Colonic mucosa (tissue), 4 donors: ENCODE measurements at regions not wholly inside any gene's neighbourhood (a gene's known extent, or its start where the extent isn't known, plus 50 kb on each side); places are given as distances from the start of the nearest gene placed in this dataset.
A peak's percentile ranks its signal among the peaks of the same experiment; 100 is the strongest.

Experiments used
- DNase-seq: peaks from one replicate; pipeline ENCODE4 v3.0.0-alpha.2; 2020
- H3K27ac ChIP-seq: fragments of 200-600 bp; one replicate; pipeline ENCODE4 v1.8.0; 2021
- H3K27me3 ChIP-seq: fragments of 200-600 bp; one replicate; pipeline ENCODE4 v1.8.0; 2021
- H3K36me3 ChIP-seq: fragments of 200-600 bp; one replicate; pipeline ENCODE4 v1.8.0; 2021
- H3K4me1 ChIP-seq: fragments of 200-600 bp; one replicate; pipeline ENCODE4 v1.8.0; 2021; ENCODE audit warnings: mild to moderate bottlenecking
- H3K4me3 ChIP-seq: fragments of 200-600 bp; one replicate; pipeline ENCODE4 v1.8.0; 2021
- H3K9ac ChIP-seq, 2 donors: one replicate each; pipeline ENCODE4 v1.7.0; 2013; ENCODE audit warnings: control low read depth in 2 of 2, low read depth in 2 of 2, low read length in 2 of 2
- H3K9me3 ChIP-seq: fragments of 200-600 bp; one replicate; pipeline ENCODE4 v1.8.0; 2021
- intact Hi-C: fragments of 100-400 bp; cut with DNase I; formaldehyde crosslinking; loops from one replicate; pipeline ENCODE4 v1.14.1; 2022
- TF ChIP-seq, protein P1 (sequence below): fragments of 200-600 bp; IDR thresholded peaks from one replicate; pipeline ENCODE4 v1.8.0; 2022; ENCODE audit warnings: antibody characterized with exemption, mild to moderate bottlenecking
- donor health status: healthy.
- donor health status: DM: no; HTN: no; CAD: no.
- donor health status: DM: no; HTN: no; CAD: no.

DNA sequence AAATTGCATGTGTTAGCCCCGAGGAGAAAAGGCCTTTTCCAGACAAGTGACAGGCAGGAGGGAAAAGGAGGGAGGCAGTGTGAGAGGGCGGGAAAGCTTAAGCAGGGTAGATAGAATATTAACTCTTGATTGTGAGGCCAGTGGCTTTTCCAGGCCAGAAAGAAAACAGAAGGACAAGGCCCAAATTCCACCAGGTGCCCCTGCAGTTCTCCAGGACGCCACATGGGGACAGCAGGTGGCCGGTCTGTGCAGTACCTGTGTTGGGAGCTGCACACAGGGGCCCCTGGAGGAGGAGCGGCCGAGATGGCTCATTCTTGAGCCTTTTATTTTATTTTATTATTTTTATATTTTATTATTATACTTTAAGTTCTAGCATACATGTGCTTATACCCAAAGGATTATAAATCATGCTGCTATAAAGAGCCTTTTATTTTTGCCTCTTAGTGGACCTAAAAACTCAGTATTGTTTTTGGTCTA is 141.3 kb upstream of the KLF14 start:
- H3K27me3 ChIP-seq = no peaks in the 10 kb centered on the region
- no peak overlapping the region for H3K27ac ChIP-seq
- peak; percentile 70 for DNase-seq
- no peaks in the 10 kb centered on the region for H3K9me3 ChIP-seq
- TF ChIP-seq, protein P1, sequence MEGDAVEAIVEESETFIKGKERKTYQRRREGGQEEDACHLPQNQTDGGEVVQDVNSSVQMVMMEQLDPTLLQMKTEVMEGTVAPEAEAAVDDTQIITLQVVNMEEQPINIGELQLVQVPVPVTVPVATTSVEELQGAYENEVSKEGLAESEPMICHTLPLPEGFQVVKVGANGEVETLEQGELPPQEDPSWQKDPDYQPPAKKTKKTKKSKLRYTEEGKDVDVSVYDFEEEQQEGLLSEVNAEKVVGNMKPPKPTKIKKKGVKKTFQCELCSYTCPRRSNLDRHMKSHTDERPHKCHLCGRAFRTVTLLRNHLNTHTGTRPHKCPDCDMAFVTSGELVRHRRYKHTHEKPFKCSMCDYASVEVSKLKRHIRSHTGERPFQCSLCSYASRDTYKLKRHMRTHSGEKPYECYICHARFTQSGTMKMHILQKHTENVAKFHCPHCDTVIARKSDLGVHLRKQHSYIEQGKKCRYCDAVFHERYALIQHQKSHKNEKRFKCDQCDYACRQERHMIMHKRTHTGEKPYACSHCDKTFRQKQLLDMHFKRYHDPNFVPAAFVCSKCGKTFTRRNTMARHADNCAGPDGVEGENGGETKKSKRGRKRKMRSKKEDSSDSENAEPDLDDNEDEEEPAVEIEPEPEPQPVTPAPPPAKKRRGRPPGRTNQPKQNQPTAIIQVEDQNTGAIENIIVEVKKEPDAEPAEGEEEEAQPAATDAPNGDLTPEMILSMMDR = peak; percentile 90
- no peak overlapping the region for H3K4me3 ChIP-seq
- H3K36me3 ChIP-seq = peaks cover 5% of the 10 kb centered on the region
- no peak overlapping the region for H3K9ac ChIP-seq
- no peaks in the 10 kb centered on the region for H3K4me1 ChIP-seq
- intact Hi-C loops = no loop called here

DNA sequence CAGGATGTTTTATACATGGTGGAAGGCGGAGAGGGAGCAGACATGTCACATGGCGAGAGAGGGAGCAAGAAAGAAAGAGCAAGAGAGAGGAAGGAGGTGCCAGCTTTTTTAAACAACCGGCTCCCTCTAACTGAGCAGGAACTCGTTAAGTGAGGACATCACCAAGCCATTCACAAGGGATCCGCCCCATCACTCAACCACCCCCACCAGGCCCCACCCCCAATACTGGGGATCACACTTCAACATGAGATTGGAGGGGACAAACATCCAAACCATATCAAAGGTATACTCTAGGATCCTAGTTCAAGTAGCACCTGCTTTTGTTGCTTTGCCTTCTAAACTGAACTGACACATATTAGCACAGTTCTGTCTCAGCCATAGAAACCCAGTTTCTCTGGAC is 141.9 kb upstream of the KLF14 start:
- Histone ChIP-seq H3K4me1 (no peaks in the 10 kb centered on the region), H3K9me3 (no peaks in the 10 kb centered on the region), H3K27ac (no peak overlapping the region), H3K27me3 (no peaks in the 10 kb centered on the region), H3K9ac (no peak overlapping the region), H3K4me3 (no peak overlapping the region), H3K36me3 (peaks cover 5% of the 10 kb centered on the region)
- no peak for DNase-seq
- TF ChIP-seq, protein P1 = no peak
- intact Hi-C loops = no loop called here

DNA sequence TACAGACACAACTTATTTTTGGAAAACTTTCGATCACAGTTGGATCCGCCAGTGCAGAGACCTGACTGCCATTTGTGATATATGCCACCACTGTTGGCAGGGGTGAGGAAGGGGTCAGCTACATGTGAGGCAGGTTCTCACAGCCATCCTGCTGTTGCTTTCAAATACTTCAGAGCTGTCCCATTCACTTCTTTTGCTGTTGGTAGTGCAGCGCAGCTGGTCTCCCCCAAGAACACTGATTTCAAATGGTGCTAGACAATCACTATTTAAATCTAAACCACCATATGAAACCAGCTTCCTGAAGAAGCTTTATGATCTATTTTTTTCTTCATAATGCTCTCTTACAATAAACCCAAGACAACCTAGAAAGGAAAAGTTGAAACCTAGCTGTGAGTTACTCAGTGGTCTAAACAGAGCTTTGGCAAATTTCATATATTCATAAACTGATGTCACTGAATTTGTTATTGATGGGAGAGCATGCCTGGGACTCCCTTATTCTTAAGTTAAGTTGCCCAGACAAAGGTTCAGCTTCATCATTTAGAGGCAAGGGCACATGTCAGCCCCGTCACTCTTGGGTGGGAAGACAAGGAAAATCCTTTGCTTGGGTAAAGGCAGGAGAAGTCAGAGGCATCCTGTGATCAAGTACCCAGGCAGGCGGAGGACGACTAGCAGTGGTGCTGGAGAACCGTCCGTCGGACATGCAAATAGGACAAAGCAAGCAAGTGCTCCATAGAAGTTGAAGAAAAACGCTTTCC is 143.4 kb upstream of the KLF14 start:
- no peak for DNase-seq

DNA sequence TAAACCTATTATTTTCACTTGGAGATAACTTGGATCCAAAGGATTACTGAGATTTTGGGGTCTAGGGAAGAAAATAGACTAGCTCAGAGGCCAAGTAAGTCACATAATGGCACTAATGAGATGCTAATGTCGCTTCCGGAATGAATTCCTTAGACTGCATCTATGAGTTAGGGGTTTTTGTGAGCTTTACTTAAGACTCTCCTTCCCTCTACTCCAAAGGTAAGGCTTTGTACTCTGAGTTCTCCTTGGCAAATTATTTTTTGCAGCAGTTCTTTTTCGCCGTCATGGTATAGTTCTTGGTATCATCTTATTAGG is 143.9 kb upstream of the KLF14 start:
- no peaks in the 10 kb centered on the region for H3K4me1 ChIP-seq

More for the DNA sequence above, 143.4 kb upstream of the KLF14 start:
- Histone ChIP-seq H3K27ac (no peak overlapping the region), H3K4me3 (no peak overlapping the region), H3K36me3 (peaks cover 5% of the 10 kb centered on the region), H3K27me3 (no peaks in the 10 kb centered on the region), H3K4me1 (no peaks in the 10 kb centered on the region), H3K9ac (no peak overlapping the region), H3K9me3 (no peaks in the 10 kb centered on the region)
- intact Hi-C loops = no loop called here
- TF ChIP-seq, protein P1 = no peak

DNA sequence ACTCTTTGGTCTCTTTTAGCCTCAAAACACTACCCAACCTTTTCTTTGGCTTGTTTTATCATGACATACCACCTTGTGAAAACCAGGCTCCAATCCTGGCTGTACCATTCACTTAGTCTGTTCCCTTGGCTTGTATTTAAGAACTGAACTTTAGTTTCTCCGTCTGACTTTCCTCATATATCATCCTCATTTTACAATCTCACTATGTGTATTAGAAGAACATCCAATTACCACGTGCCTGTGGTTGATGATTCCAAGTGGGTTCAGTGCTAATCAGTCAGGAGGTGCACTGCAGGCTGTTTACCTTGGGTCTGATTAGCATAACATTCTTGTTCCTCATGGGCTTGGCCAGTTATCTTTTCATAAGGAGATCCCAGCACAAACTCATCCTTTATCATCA is 144.8 kb upstream of the KLF14 start:
- Histone ChIP-seq H3K36me3 (peaks cover 5% of the 10 kb centered on the region), H3K27ac (no peak overlapping the region), H3K9me3 (no peaks in the 10 kb centered on the region), H3K27me3 (no peaks in the 10 kb centered on the region), H3K4me1 (no peaks in the 10 kb centered on the region), H3K9ac (no peak overlapping the region), H3K4me3 (no peak overlapping the region)
- intact Hi-C loops = no loop called here
- DNase-seq = no peak
- TF ChIP-seq, protein P1 = no peak

More for the DNA sequence above, 143.9 kb upstream of the KLF14 start:
- Histone ChIP-seq H3K27ac (no peak overlapping the region), H3K9ac (no peak overlapping the region), H3K27me3 (no peaks in the 10 kb centered on the region), H3K4me3 (no peak overlapping the region), H3K9me3 (no peaks in the 10 kb centered on the region), H3K36me3 (peaks cover 5% of the 10 kb centered on the region)
- intact Hi-C loops = no loop called here
- TF ChIP-seq, protein P1 = no peak
- DNase-seq = no peak
